ENCODE measurements at regions not wholly inside any gene's neighbourhood (a gene's known extent, or its start where the extent isn't known, plus 50 kb on each side); places are given as distances from the start of the nearest gene placed in this dataset.

DNA sequence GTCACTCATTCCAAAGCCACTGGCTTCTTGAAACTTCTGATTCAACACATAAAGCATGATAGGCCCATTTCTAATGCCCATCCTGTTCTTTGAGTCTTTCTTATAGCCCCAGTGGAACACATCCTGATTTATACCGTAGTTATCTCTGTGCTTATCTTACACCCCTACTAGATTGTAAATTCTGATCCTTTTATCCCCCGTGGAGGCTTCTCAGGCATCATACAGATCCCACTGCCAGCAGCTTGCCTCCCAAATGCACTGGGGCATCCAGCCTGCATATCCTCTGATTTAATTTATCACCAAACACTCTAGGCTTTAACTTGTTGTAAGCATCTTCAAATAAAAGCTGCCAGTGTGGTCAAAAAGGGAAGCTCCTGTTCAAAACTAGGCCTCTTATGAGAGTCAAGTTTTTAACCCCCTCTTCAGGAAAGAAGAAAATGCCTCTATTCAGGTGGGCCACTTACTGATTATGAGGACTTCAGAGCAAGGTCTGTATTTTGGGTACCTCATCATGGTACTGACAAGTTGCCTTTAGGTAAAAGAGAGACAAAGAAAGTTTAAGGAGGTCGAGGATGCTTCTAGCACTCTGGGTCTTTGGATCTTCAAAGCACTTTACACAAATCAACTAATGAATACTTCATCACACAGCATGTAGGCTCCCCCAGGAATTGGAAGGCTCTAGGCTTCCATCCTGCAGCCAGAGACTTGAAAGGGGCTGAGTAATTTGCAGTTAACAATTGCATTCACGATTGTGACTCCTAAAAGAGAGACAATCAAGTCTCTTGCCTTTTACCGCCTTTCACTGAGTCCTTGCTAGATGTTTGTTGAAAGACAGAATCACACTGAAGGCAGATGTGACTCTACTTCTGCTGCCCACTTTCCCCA lies 95.8 kb upstream of the LDB2 start:
- TF ChIP-seq, protein P1, sequence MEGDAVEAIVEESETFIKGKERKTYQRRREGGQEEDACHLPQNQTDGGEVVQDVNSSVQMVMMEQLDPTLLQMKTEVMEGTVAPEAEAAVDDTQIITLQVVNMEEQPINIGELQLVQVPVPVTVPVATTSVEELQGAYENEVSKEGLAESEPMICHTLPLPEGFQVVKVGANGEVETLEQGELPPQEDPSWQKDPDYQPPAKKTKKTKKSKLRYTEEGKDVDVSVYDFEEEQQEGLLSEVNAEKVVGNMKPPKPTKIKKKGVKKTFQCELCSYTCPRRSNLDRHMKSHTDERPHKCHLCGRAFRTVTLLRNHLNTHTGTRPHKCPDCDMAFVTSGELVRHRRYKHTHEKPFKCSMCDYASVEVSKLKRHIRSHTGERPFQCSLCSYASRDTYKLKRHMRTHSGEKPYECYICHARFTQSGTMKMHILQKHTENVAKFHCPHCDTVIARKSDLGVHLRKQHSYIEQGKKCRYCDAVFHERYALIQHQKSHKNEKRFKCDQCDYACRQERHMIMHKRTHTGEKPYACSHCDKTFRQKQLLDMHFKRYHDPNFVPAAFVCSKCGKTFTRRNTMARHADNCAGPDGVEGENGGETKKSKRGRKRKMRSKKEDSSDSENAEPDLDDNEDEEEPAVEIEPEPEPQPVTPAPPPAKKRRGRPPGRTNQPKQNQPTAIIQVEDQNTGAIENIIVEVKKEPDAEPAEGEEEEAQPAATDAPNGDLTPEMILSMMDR (conservative IDR thresholded peaks at IDR 0.05): no peak
- TF ChIP-seq EZH2 (IDR thresholded peaks at IDR 0.05; ENCODE audit: low read depth): no peak
